OCI-M2 (cell line): ENCODE measurements at regions not wholly inside any gene's neighbourhood (a gene's known extent, or its start where the extent isn't known, plus 50 kb on each side); places are given as distances from the start of the nearest gene placed in this dataset.
"Not testable (repeated sequence)": the region's sequence is repeated elsewhere in the genome, so short reads cannot be mapped to it uniquely, and the experiment has no call there.

Source experiments
- DNase-seq: peaks from one replicate; lab custom pipeline; 2025; ENCODE audit not compliant: unreplicated experiment; lab: John Stamatoyannopoulos, UW

DNA sequence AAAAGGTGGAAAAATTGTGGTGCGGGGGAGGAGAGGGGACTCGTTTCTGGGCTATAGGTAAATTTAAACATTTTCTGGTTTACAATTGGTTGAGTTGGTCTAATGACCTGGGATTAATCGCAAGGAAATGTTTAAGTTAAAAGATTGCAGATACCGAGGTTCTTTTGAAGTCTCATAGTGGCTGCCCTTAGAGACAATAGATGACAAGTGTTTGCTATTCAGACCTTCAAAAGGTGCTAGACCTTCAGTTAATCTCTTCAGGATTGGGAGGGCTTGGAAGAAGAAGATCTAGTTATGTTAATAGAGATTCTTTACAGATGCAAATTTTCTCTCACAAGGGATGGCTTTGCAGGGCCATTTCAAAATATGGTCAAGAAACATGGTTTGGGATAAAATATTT, 2286.1 kb upstream of the AGA start:
- DNase-seq = no peak

GRCh38 chr4:179736820-179737219, 2294.6 kb upstream of the AGA start:
- not testable (repeated sequence) for DNase-seq

DNA sequence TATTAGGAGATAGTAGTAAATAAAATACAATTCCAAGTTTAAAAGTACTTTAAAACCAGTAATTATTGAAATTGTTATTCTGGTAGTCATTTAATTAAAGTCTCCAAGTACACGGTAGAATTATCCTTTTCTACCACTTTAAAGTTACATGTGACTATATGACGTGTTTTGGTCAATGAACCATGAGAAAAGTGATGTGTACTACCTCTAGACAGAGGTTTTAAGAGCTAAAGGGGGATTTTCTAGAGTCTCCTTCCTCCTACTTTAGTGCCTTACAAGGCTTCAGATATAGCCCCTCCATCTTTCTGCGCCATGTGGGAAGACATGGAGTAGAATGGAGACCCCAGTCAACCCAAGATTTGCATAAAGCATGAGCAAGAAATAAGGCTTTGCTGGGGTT, 2296.6 kb upstream of the AGA start:
- DNase-seq = no peak

DNA sequence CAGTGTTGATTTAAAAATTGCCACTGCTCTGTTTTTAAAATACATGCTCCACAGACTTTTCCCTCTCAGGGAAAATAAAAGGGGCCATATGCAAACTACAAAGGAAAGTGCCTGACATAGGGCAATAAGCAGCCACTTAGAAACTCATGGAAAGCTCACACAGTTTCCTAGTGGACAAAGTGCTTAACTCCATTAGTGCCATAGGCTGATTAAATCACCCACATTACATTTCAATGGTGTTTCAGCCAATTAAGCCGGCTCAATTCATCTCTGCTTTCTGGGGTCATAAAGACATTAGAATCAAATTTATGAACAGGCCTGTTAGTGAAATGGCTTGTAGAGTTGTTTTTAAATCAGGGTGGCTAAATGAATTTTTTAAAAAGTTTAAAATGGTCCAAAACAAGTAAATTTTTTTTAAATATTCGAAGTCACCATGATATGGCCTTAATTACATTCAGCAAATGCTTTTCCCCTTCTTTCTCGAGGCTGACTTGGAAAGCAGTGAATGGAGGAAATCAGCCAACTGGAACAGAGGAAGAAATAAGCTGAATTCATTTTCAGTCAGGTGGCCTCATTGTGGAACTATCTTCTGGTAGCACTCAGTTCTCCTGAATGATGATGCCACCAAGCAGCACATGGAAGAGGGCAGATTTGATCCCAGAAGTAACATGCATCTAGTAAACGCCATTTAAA, 2305.1 kb upstream of the AGA start:
- DNase-seq = no peak

- DNase-seq = no peak
Observed at GRCh38 chr4:179748837-179749236, 2306.6 kb upstream of the AGA start.

- peak; percentile 47 for DNase-seq
Observed at GRCh38 chr4:179750374-179750773, 2308.1 kb upstream of the AGA start.

DNA sequence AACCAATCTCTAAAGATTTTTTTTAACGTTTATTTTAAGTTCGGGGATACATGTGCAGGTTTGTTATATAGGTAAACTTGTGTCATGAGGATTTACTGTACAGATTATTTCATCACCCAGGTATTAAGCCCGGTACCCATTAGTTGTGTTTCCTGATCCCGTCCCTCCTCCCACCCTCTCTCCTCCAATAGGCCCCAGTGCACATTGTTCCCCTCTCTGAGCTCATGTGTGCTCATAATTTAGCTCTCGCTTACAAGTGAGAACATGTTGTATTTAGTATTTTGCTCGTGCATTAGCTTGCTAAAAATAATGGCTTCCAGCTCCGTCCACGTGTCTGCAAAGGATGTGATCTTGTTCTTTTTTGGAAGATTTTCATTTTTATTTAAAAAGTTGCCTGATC, 2309.4 kb upstream of the AGA start:
- no peak for DNase-seq

DNA sequence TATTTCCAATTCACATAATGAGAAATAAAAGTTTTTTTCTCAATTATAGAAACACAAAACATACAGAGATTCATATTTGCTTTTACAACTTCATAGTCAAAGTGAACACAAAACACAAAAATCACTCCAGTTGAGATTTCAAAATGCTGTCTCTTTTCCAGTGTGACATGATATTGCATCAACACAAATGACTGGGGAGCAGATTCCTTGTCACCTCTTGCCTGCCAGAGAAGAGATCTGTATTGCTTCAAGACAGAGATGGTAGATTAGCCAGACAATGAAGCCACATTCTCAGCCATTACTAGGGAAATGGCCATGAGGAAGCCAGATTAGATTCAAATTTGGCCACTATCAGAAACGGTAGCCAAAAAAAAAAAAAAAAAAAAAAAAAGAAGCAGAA, 2313.1 kb upstream of the AGA start:
- DNase-seq = no peak

DNA sequence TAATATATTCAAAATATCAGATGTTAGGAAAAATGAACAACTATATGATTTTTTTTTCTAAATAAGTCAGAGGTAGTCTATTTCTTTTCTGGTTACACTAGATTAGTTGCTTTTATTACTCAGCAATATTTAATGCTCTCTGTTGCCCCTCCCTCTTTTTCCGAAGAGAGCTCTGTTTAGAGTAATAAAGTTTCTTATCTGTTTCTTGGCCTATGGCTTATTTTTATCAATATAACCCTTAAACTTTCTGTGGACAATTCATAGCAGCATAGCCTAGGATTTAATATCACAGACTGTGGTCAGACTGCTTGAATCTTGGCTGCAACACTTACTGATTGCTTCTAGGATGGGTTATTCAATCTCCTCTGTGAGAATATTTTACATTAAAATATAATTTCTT, 2315.4 kb upstream of the AGA start:
- no peak for DNase-seq

DNA sequence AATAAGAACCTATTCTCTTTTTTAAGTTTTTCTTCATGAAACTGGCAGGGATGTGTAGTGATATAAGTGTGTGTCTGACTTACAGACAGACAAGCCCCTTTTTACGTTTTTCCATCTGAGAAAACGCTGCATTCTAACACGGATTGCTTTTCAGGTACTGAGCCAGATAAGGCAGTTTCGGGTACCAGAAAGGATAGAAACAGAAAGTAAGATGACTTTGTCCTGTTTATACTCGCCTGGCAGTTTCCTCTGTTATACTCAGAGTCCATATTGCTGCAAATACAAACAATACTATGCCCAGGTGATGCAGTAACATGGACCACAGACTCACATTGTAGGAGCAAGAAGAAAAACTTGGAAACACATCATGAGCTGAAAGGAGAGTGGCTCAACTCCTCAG, 2320.6 kb upstream of the AGA start:
- DNase-seq = no peak

DNA sequence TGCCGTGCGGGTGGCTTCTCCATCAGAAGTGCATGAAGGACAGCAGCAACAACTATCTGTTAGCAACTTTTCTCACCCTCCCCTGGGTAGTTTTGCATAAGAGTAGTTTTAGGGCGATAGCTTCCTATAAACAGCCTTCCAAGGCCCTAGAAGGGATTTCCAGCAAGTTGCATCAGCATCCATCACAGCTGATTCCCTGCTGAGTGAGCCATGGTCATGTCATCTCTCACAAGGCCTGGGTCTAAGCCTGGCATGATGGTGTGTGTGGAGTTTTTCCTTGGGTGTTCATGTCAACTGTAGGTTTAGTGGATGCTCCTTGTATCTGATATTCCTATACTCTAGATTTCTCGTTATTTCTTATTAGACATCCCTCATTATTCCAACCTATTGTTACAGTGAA, 2324.7 kb upstream of the AGA start:
- DNase-seq = no peak

GRCh38 chr4:179768996-179769395, 2326.8 kb upstream of the AGA start:
- DNase-seq = no peak

GRCh38 chr4:179797738-179798137, 2355.5 kb upstream of the AGA start:
- DNase-seq = no peak

- DNase-seq = no peak
Observed at GRCh38 chr4:179803857-179804256, 2361.6 kb upstream of the AGA start.

DNA sequence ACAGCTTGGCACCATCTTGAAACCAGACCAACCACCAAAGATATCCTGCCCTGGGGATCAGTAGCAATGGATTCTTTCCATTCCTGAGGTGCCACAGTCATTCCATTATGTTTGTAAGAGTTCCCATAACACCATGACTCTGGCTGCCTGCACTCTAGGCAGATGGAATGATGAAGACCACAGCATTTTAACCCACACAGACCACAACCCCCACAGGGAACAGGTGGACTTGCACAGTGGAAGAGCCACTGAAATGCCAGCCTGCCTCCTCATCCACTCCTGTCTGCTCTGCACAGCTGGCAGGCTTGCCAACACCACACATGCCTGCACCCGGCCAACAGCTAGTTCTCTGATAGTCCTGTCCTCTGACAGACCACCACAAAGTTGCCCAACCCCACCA, 2362.2 kb upstream of the AGA start:
- no peak for DNase-seq

GRCh38 chr4:179817317-179817716, 2375.1 kb upstream of the AGA start:
- DNase-seq = no peak

GRCh38 chr4:179823342-179823741, 2381.1 kb upstream of the AGA start:
- DNase-seq = no peak

DNA sequence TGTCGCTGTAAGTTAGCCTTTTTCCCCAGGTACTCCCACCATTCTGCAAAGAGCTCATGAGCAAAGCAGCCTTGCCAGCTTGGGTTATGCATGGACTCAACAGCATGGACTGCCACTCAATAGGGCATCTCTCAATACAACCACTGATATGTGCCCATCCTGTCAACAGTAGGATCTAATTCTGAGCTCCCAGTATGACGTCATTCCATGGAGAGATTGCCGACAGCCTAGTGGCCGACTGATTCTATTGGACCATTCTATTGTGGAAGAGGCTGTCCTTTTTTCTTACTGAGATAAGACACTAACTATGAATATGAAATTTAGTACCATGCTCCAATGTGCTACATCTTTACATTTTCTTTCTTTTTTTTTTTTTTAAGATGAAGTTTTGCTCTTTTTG, 2389.0 kb upstream of the AGA start:
- no peak for DNase-seq

DNA sequence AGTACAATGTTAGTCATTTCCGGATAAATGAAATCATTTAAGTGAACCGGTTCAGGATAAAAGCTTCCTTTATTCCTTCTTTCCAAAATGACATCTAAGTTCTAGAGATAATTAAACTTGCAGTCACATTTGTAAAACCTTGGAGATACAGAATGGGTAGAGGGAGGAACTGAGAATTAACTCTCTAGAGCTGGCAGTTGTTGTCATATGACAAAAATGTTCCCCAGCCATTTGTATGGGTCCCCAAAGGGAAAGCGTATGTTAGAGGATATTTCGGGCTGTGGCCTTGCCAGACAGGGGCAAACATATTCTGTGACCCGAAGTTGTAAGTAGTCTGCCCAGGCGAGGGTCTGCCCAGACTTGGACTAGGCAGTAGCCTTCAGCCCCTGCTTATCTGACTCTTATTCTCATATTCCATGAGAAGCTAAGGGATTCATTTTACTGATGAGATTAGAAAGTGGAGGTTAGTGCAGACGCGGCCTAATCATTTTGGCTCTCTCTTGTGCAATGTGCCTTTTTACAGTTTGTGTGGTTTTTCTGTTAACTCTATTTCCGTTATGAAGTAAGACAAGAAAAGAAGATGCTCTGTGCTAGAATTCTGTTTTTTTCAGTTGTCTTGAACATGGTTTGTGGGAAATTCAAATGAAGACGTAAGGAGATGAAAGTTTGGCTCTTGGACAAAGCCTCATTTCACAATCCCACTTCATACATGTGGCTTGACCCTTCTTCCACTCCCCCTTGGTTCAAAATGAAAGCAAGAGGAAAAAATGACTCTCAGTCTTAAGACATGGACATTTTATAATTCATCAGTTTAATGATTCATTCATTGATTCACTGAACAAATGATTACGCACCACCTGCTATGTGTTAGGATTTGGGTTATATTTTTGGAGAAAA, 2394.2 kb upstream of the AGA start:
- no peak for DNase-seq

DNA sequence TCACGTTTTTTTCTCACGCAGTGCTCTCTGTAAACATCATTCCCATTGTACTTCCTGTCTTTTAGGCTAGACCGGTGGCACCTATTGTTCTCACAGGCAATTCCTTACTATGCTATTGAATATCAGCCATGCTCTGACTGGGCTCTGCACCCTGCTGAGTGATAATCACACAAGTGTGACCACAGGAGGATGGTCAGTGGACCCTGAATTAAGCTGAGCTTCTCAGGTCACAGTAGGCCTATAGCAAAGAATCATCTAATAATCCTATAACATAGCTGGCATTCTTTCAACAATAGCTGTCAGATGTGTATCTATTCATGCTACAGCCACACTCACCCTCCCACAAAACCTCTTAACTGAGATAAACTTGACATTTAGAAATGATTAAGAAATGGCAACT, 2399.8 kb upstream of the TENM3 start:
- no peak for DNase-seq

GRCh38 chr4:179855469-179855868, 2387.7 kb upstream of the TENM3 start:
- no peak for DNase-seq

DNA sequence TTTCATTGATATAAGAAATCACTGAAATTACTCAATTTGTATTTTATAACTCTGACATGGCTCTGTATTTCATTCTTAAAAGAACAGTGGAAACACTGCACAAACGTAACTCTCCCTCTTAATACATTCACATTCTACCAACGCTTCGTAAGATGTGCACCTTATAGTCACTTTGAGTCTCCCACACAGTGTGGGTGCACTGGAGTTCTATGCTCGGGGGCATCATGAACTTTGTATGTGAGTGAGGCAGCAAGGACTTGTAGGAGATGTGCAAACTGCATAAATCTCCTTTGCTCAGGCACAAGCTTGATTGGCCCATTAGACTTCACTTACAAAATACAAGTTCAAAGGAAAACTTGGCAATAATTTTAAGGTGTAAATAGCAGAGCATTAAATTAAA, 2385.0 kb upstream of the TENM3 start:
- no peak for DNase-seq
